GM23338 (cell line): ENCODE measurements at regions not wholly inside any gene's neighbourhood (a gene's known extent, or its start where the extent isn't known, plus 50 kb on each side); places are given as distances from the start of the nearest gene placed in this dataset.

Experiments used
- ATAC-seq: fragments of 200-7000 bp; cut with Tn5 transposase; 3 replicates; pipeline ENCODE4 v1.9.1; 2020
- DNase-seq: peaks from one replicate; pipeline ENCODE4 v3.0.0-alpha.2; 2015; ENCODE audit warnings: low spot score
- H2AFZ ChIP-seq: fragments of 200-600 bp; sonication (generic); 2 replicates; pipeline ENCODE4 v1.8.0; 2016; ENCODE audit warnings: antibody characterized with exemption, mild to moderate bottlenecking, moderate library complexity
- H3F3A ChIP-seq: fragments of 200-600 bp; sonication (generic); replicated peaks from 2 replicates; pipeline ENCODE4 v1.8.0; 2017; ENCODE audit warnings: antibody characterized with exemption, mixed run types, low read depth
- H3K27ac ChIP-seq: fragments of 200-600 bp; sonication (generic); 2 replicates; pipeline ENCODE4 v1.6.1; 2016; ENCODE audit warnings: low read depth
- H3K27me3 ChIP-seq: fragments of 200-600 bp; sonication (generic); 2 replicates; pipeline ENCODE4 v1.8.0; 2016; ENCODE audit warnings: mild to moderate bottlenecking, mixed run types, moderate library complexity; ENCODE audit not compliant: insufficient read depth
- H3K36me3 ChIP-seq: fragments of 200-600 bp; sonication (generic); 2 replicates; pipeline ENCODE4 v1.8.0; 2016; ENCODE audit warnings: mild to moderate bottlenecking; ENCODE audit not compliant: insufficient read depth
- H3K4me1 ChIP-seq: fragments of 200-600 bp; sonication (generic); 2 replicates; pipeline ENCODE4 v1.8.0; 2016; ENCODE audit warnings: mild to moderate bottlenecking, moderate library complexity; ENCODE audit not compliant: insufficient read depth
- H3K4me2 ChIP-seq: fragments of 200-600 bp; sonication (generic); 2 replicates; pipeline ENCODE4 v1.7.1; 2017; ENCODE audit warnings: mixed run types
- H3K4me3 ChIP-seq: fragments of 200-600 bp; sonication (generic); 2 replicates; pipeline ENCODE4 v1.6.1; 2016; ENCODE audit warnings: mixed run types
- H3K79me2 ChIP-seq: fragments of 200-600 bp; sonication (generic); replicated peaks from 2 replicates; pipeline ENCODE4 v1.8.0; 2017; ENCODE audit warnings: mild to moderate bottlenecking; ENCODE audit not compliant: insufficient read depth
- H3K9me2 ChIP-seq: fragments of 200-600 bp; sonication (generic); 2 replicates; pipeline ENCODE4 v1.8.0; 2017; ENCODE audit not compliant: insufficient read depth
- H4K20me1 ChIP-seq: fragments of 200-600 bp; sonication (generic); replicated peaks from 2 replicates; pipeline ENCODE4 v1.8.0; 2017; ENCODE audit warnings: mild to moderate bottlenecking; ENCODE audit not compliant: insufficient read depth
- H3K27ac Mint-ChIP-seq: 2 replicates; pipeline ENCODE4 v1.8.0; 2020; ENCODE audit warnings: inconsistent platforms, mild to moderate bottlenecking, moderate library complexity, mixed read lengths
- H3K27me3 Mint-ChIP-seq: 3 replicates; pipeline ENCODE4 v1.8.0; 2022; ENCODE audit warnings: low read depth, mild to moderate bottlenecking, moderate library complexity, mixed read lengths, inconsistent platforms; ENCODE audit not compliant: insufficient read depth, poor library complexity
- H3K36me3 Mint-ChIP-seq: 3 replicates; pipeline ENCODE4 v1.8.0; 2021; ENCODE audit warnings: low read depth, mild to moderate bottlenecking, inconsistent platforms, moderate library complexity, mixed read lengths
- H3K4me1 Mint-ChIP-seq: 3 replicates; pipeline ENCODE4 v1.8.0; 2020; ENCODE audit warnings: mild to moderate bottlenecking, inconsistent platforms, mixed read lengths
- H3K4me3 Mint-ChIP-seq: 3 replicates; pipeline ENCODE4 v1.8.0; 2021; ENCODE audit warnings: moderate library complexity, mild to moderate bottlenecking, inconsistent platforms, mixed read lengths
- H3K9me3 Mint-ChIP-seq: 3 replicates; pipeline ENCODE4 v1.8.0; 2020; ENCODE audit warnings: moderate library complexity, mild to moderate bottlenecking, inconsistent platforms, mixed read lengths
- CREB1 ChIP-seq: fragments of 250-450 bp; sonication (Bioruptor Pico); IDR thresholded peaks from 2 replicates; pipeline ENCODE4 v1.5.0; 2020; ENCODE audit warnings: low read depth, mild to moderate bottlenecking, moderate library complexity
- CTCF ChIP-seq, 2 experiments: fragments of 200-600 bp in 1 of 2; sonication (generic) in 1 of 2; conservative IDR thresholded peaks; 2 replicates each; pipeline versions ENCODE4 v1.5.1 to v1.6.1; 2016 to 2017; ENCODE audit warnings: antibody characterized with exemption in 2 of 2, low read depth in 2 of 2, mild to moderate bottlenecking in 2 of 2, moderate library complexity in 1 of 2
- ETS1 ChIP-seq: IDR thresholded peaks from 2 replicates; pipeline ENCODE4 v1.6.1; 2016; ENCODE audit warnings: antibody characterized with exemption
- EZH2 ChIP-seq: fragments of 200-600 bp; sonication (generic); IDR thresholded peaks from one replicate; pipeline ENCODE4 v1.8.0; 2017; ENCODE audit warnings: antibody characterized with exemption, mild to moderate bottlenecking, low read depth; ENCODE audit not compliant: unreplicated experiment
- EZH2phosphoT487 ChIP-seq: fragments of 200-600 bp; sonication (generic); IDR thresholded peaks from one replicate; pipeline ENCODE4 v1.8.1; 2018; ENCODE audit warnings: antibody characterized with exemption; ENCODE audit not compliant: unreplicated experiment
- JUNB ChIP-seq: IDR thresholded peaks from one replicate; pipeline ENCODE4 v1.6.1; 2016; ENCODE audit warnings: antibody characterized with exemption; ENCODE audit not compliant: unreplicated experiment
- NANOG ChIP-seq: IDR thresholded peaks from 2 replicates; pipeline ENCODE4 v1.6.1; 2016; ENCODE audit warnings: antibody characterized with exemption, borderline replicate concordance
- POLR2AphosphoS5 ChIP-seq: IDR thresholded peaks from 2 replicates; pipeline ENCODE4 v1.6.1; 2016; ENCODE audit warnings: antibody characterized with exemption, low read depth
- REST ChIP-seq: IDR thresholded peaks from one replicate; pipeline ENCODE4 v1.6.1; 2018; ENCODE audit warnings: antibody characterized with exemption; ENCODE audit not compliant: unreplicated experiment
- STAT1 ChIP-seq: IDR thresholded peaks from one replicate; pipeline ENCODE4 v1.6.1; 2016; ENCODE audit warnings: antibody characterized with exemption; ENCODE audit not compliant: unreplicated experiment
- ZNF114 ChIP-seq: fragments of 250-450 bp; sonication (Bioruptor Pico); IDR thresholded peaks from 2 replicates; pipeline ENCODE4 v1.5.0; 2020; ENCODE audit warnings: mild to moderate bottlenecking, moderate library complexity
- ZNF331 ChIP-seq: fragments of 250-450 bp; sonication (Bioruptor Pico); IDR thresholded peaks from 2 replicates; pipeline ENCODE4 v1.5.0; 2020; ENCODE audit warnings: low read depth, mild to moderate bottlenecking, moderate library complexity
- ZNF462 ChIP-seq: fragments of 250-450 bp; sonication (Bioruptor Pico); IDR thresholded peaks from 2 replicates; pipeline ENCODE4 v1.5.0; 2020; ENCODE audit warnings: mild to moderate bottlenecking, moderate library complexity

GRCh38 chr12:131383741-131384543 is 326.9 kb upstream of the SFSWAP start:
- H3K27ac ChIP-seq: no peak overlapping the region
- DNase-seq: no peak
- no peak for TF ChIP-seq JUNB
- TF ChIP-seq ZNF114 (CRISPR knock-in tag): no peak
- TF ChIP-seq ZNF331: no peak
- TF ChIP-seq REST: no peak
- TF ChIP-seq EZH2: no peak
- no peak for TF ChIP-seq ZNF462
- no peak for TF ChIP-seq ETS1
- TF ChIP-seq CREB1 (CRISPR knock-in tag): no peak
- TF ChIP-seq NANOG: no peak
- no peak for TF ChIP-seq CTCF (conservative IDR thresholded peaks at IDR 0.05; ENCODE audit: low read depth in 2 of 2)
- TF ChIP-seq POLR2AphosphoS5: no peak
- no peak for TF ChIP-seq EZH2phosphoT487
- no peak for TF ChIP-seq STAT1
- Mint-ChIP-seq H3K9me3 (no peaks in the 10 kb centered on the region), H3K36me3 (no peaks in the 10 kb centered on the region), H3K4me3 (no peak overlapping the region), H3K27ac (0 out of 2 replicates have a peak overlapping the region, but pooled peaks have one; percentile 14), H3K27me3 (peaks cover 11% of the 10 kb centered on the region), H3K4me1 (peaks cover 30% of the 10 kb centered on the region)
- no peaks in the 10 kb centered on the region for H3K36me3 ChIP-seq
- no peaks in the 10 kb centered on the region for H3K27me3 ChIP-seq
- H2AFZ ChIP-seq: no peak overlapping the region
- no peaks in the 10 kb centered on the region for H3F3A ChIP-seq
- no peak for ATAC-seq
- no peak overlapping the region for H3K4me3 ChIP-seq
- no peaks in the 10 kb centered on the region for H3K79me2 ChIP-seq
- H4K20me1 ChIP-seq: no peaks in the 10 kb centered on the region
- H3K4me1 ChIP-seq: peaks cover 7% of the 10 kb centered on the region
- H3K9me2 ChIP-seq: no peaks in the 10 kb centered on the region
- H3K4me2 ChIP-seq: no peak overlapping the region
